PC-9 (cell line): ENCODE measurements at regions not wholly inside any gene's neighbourhood (a gene's known extent, or its start where the extent isn't known, plus 50 kb on each side); places are given as distances from the start of the nearest gene placed in this dataset.

Experiments
- BruUV-seq: library from RNA; stranded (reverse); fragments of 400-500 nt; replicated peaks from 2 replicates; lab custom pipeline; 2021; lab: Mats Ljungman, UMichigan
- CTCF ChIA-PET: fragments of 300-600 bp; sonication (Branson Sonifier 250); formaldehyde crosslinking; loops from one replicate; lab custom pipeline; 2022; ENCODE audit warnings: antibody characterized with exemption; lab: Charles Lee
- POLR2A ChIA-PET: fragments of 300-600 bp; sonication (Branson Sonifier 250); formaldehyde crosslinking; loops from one replicate; lab custom pipeline; 2022; ENCODE audit warnings: antibody characterized with exemption; ENCODE audit not compliant: unreplicated experiment; lab: Charles Lee
- DNase-seq, 2 experiments: peaks; one replicate each; pipeline versions ENCODE4 v3.0.0 to v3.0.0-alpha.2; 2015 to 2022; ENCODE audit warnings: mixed read lengths in 1 of 2
- H2AFZ ChIP-seq: fragments of 200-600 bp; sonication (generic); 2 replicates; pipeline ENCODE4 v1.8.1; 2017; ENCODE audit warnings: antibody characterized with exemption
- H3F3A ChIP-seq: fragments of 200-600 bp; sonication (generic); 2 replicates; pipeline ENCODE4 v1.8.1; 2017; ENCODE audit warnings: antibody characterized with exemption, mild to moderate bottlenecking, low read depth; ENCODE audit not compliant: insufficient read depth
- H3K27ac ChIP-seq: fragments of 200-600 bp; sonication (generic); 2 replicates; pipeline ENCODE4 v1.6.1; 2016; ENCODE audit warnings: mixed run types
- H3K27me3 ChIP-seq: fragments of 200-600 bp; sonication (generic); 2 replicates; pipeline ENCODE4 v1.6.1; 2016; ENCODE audit warnings: low read depth, mixed run types; ENCODE audit not compliant: insufficient read depth
- H3K36me3 ChIP-seq: fragments of 200-600 bp; sonication (generic); 2 replicates; pipeline ENCODE4 v1.6.1; 2016; ENCODE audit warnings: low read depth, mixed run types
- H3K4me1 ChIP-seq: fragments of 200-600 bp; sonication (generic); replicated peaks from 2 replicates; pipeline ENCODE4 v1.6.1; 2016; ENCODE audit warnings: mixed run types; ENCODE audit not compliant: insufficient read depth
- H3K4me2 ChIP-seq: fragments of 200-600 bp; sonication (generic); 2 replicates; pipeline ENCODE4 v1.6.1; 2017; ENCODE audit warnings: mixed run types
- H3K4me3 ChIP-seq: fragments of 200-600 bp; sonication (generic); 2 replicates; pipeline ENCODE4 v1.6.1; 2016; ENCODE audit warnings: mixed run types
- H3K79me2 ChIP-seq: fragments of 200-600 bp; sonication (generic); 2 replicates; pipeline ENCODE4 v1.6.1; 2017; ENCODE audit warnings: low read depth, mixed run types
- H3K9me2 ChIP-seq: fragments of 200-600 bp; sonication (generic); 2 replicates; pipeline ENCODE4 v1.8.1; 2017; ENCODE audit warnings: mild to moderate bottlenecking; ENCODE audit not compliant: insufficient read depth
- H3K9me3 ChIP-seq: fragments of 200-600 bp; sonication (generic); 2 replicates; pipeline ENCODE4 v1.8.1; 2016; ENCODE audit warnings: low read depth; ENCODE audit not compliant: insufficient read depth
- H4K20me1 ChIP-seq: fragments of 200-600 bp; sonication (generic); 2 replicates; pipeline ENCODE4 v1.8.1; 2017; ENCODE audit not compliant: insufficient read depth
- CTCF ChIP-seq: fragments of 200-600 bp; sonication (generic); conservative IDR thresholded peaks from 2 replicates; pipeline ENCODE4 v1.6.1; 2017; ENCODE audit warnings: mixed run types, antibody characterized with exemption, mild to moderate bottlenecking, moderate library complexity
- EZH2 ChIP-seq: fragments of 200-600 bp; sonication (generic); IDR thresholded peaks from 2 replicates; pipeline ENCODE4 v1.8.0; 2017; ENCODE audit warnings: antibody characterized with exemption, low read depth
- intact Hi-C: fragments of 100-400 bp; cut with micrococcal nuclease; formaldehyde crosslinking; loops from one replicate; pipeline ENCODE4 v1.10.0; 2022; ENCODE audit not compliant: unreplicated experiment

GRCh38 chr1:213675043-213675442 lies 312.7 kb upstream of the PROX1 start:
- no peaks in the 10 kb centered on the region for H3K79me2 ChIP-seq
- BruUV-seq: no TSS peak
- ChIA-PET POLR2A (no interaction called here), CTCF (no interaction called here)
- H4K20me1 ChIP-seq: no peaks in the 10 kb centered on the region
- H3K9me2 ChIP-seq: no peaks in the 10 kb centered on the region
- intact Hi-C loops: no loop called here
- DNase-seq: no peak
- H3K4me1 ChIP-seq: no peaks in the 10 kb centered on the region
- H3F3A ChIP-seq: no peaks in the 10 kb centered on the region
- no peak for TF ChIP-seq EZH2
- TF ChIP-seq CTCF: no peak
- H3K4me2 ChIP-seq: no peak overlapping the region
- H3K27ac ChIP-seq: no peak overlapping the region
- H3K4me3 ChIP-seq: no peak overlapping the region
- no peaks in the 10 kb centered on the region for H3K27me3 ChIP-seq
- H3K9me3 ChIP-seq: no peaks in the 10 kb centered on the region
- H2AFZ ChIP-seq: no peak overlapping the region
- no peaks in the 10 kb centered on the region for H3K36me3 ChIP-seq

- no peak for DNase-seq
- no TSS peak for BruUV-seq
- H3K9me2 ChIP-seq: no peaks in the 10 kb centered on the region
- POLR2A ChIA-PET: no interaction called here
- no peak overlapping the region for H2AFZ ChIP-seq
- no peaks in the 10 kb centered on the region for H3K79me2 ChIP-seq
- no peak overlapping the region for H3K4me2 ChIP-seq
- H3K4me3 ChIP-seq: no peak overlapping the region
- no peaks in the 10 kb centered on the region for H3K27me3 ChIP-seq
- intact Hi-C loops: no loop called here
- TF ChIP-seq EZH2 (no peak), CTCF (no peak)
- no peaks in the 10 kb centered on the region for H4K20me1 ChIP-seq
- no peak overlapping the region for H3K27ac ChIP-seq
- H3F3A ChIP-seq: no peaks in the 10 kb centered on the region
- no peaks in the 10 kb centered on the region for H3K9me3 ChIP-seq
- no peaks in the 10 kb centered on the region for H3K4me1 ChIP-seq
- CTCF ChIA-PET: no interaction called here
- no peaks in the 10 kb centered on the region for H3K36me3 ChIP-seq
Measured at GRCh38 chr1:213676736-213677135, 311.0 kb upstream of the PROX1 start.

GRCh38 chr1:213678348-213678747 lies 309.4 kb upstream of the PROX1 start:
- intact Hi-C loops: no loop called here
- ChIA-PET POLR2A (no interaction called here), CTCF (no interaction called here)
- TF ChIP-seq EZH2 (no peak), CTCF (no peak)
- no peaks in the 10 kb centered on the region for H3K36me3 ChIP-seq
- no peak overlapping the region for H3K4me3 ChIP-seq
- H3K4me1 ChIP-seq: no peaks in the 10 kb centered on the region
- no peaks in the 10 kb centered on the region for H3K27me3 ChIP-seq
- H3K9me2 ChIP-seq: no peaks in the 10 kb centered on the region
- H4K20me1 ChIP-seq: no peaks in the 10 kb centered on the region
- no peaks in the 10 kb centered on the region for H3K79me2 ChIP-seq
- H3K4me2 ChIP-seq: no peak overlapping the region
- DNase-seq: no peak
- H2AFZ ChIP-seq: no peak overlapping the region
- no peaks in the 10 kb centered on the region for H3K9me3 ChIP-seq
- no TSS peak for BruUV-seq
- no peak overlapping the region for H3K27ac ChIP-seq
- H3F3A ChIP-seq: no peaks in the 10 kb centered on the region
